NCI-H524 (cell line): ENCODE measurements at regions not wholly inside any gene's neighbourhood (a gene's known extent, or its start where the extent isn't known, plus 50 kb on each side); places are given as distances from the start of the nearest gene placed in this dataset.
"Not testable (repeated sequence)": the region's sequence is repeated elsewhere in the genome, so short reads cannot be mapped to it uniquely, and the experiment has no call there.

Experiments used
- DNase-seq, 2 experiments: peaks; one replicate each; lab custom pipeline; 2025; lab: John Stamatoyannopoulos, UW

DNA sequence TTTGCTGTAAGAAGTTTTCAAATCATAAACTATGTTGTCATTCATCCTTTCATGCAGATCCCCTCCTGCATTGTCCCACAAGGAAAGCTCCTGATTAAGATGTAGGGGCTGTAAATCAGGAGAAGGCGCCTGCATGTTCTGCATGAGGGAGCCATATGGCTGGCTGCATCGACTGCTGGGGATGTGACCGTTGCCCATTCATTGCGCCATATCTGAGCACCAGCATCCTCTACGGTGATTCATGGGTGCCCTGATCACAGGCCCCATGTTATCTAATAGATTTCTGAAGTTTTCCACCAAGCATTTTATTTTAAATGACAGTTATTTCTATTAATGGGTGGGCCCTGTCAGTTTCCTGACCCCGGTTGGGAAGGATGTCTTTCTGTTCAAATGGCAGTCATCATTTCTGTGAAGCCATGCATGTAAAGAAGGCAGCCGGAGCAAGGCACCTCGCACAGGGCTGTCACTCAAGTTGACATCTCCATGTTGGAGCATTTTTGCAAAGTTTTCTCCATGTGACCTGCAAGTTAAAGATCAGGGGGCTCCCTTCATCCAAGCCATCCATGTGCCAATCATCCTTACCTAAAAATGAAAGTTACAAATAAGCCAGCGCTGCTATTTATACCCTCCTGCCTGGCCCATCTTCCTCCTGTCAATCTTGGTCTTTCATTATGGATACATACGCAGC is 128.8 kb downstream of the TEX36 start:
- no peak for DNase-seq

DNA sequence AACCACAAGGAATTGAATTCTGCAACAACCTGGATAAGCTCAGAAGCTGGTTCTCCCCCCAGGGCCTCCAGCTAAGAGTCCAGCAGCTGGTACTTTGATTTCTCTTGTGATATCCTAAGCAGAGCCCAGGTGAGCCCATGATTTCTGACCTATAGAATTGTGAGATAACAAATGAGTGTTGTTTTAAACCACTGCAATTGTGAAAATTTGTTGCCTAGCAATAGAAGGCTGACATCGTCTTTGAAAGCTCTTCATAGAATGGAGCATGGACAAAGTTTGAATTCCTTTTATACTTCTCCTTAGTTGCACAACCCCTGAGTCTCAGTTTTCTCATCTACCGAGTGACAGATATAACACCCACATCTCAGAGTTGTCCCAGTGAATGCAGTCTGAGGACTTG is 129.9 kb downstream of the TEX36 start:
- no peak for DNase-seq

DNA sequence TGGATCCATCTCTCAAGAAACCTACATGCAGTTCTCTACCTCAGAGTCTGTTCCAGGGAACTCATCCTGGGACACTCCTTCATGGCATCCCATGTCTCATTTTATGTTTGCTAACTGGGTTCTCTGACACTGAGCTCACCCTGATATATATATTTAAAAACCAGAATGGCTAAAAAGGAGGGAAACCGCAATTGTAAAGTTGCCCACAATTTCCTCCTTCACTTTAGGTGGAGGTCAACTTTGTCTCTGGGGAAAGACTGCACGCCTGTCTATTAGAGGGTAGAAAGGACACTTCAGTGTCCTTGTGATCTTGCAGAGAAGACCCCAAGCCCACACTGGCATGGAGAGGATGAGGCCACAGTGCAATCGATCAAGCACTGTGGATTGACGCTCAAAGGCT is 131.7 kb downstream of the TEX36 start:
- DNase-seq, result no peak

DNA sequence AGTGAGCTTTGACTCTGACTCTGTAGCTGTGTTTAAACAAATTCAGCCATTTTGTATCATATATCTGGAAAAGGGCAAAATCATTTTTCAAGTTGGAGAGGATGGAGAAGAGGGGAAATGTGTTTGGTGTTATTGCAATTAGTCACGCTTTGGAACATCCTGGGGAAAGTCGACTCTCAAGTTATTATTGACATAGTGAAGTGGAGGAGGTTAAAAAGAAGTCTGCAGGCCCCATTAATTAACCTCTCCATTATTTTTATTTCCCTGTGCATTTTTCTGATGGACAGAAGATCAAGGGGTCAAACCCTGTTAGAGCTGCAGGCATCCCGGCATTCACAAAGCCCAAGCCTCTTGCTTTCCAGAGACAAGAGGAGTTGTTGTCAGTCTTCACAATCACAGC is 132.6 kb downstream of the TEX36 start:
- no peak for DNase-seq

DNA sequence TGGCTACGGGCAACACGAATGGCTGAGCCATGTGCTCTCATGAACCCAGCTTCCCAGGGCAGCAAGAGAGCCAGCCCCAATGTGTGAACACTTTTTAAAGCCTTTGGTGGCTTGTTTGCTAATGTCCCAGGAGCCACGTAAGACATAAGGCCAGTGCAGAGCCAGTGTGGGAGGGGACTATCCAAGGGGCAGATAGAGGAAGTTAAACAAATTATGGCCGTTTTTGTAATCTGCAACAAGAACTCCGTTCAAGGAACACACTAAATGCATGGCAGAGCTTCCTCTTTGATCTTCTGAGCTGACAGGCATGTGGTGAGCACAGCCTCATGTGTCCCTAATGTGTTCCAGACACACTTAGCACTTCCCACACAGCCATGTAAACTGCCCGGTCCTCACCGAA is 133.3 kb downstream of the TEX36 start:
- no peak for DNase-seq

DNA sequence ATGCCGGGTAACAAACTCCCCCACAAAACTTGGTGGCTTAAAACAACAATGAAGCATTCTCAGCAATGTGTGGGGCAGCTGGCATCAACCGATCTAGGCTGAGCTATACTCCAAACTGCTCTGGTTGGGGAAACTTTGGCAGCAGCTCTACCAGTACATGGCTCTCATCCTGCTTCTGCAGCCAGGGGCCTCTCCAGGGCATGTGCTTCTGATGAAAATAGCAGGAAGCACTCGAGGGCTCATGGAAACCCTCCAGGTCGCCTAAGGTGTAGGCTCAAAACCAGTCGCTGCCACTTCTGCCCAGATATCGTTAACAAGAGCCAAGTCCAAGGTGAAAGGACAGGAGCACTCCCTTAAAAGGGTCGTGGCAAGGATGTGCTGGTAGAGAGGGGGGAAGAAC is 134.1 kb downstream of the TEX36 start:
- DNase-seq, result no peak

DNA sequence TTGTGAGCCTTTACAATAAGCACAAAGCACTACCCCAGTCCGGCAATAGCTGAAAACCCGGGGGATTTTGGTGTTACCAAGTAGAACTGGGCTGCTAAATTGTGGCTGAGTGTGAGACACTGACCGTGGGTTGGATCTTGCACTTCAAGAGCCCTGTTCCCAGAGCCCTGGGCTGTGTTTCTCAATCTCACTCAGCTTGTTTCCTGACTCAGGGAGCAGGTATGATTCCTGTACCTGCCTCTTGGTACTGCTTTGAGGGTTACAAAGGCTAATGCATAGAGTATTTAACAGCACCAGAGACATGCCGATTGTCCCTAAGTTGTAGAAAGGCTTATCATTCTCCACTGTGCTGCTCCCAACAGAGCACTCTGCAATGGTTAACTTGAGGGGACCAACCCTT is 134.6 kb downstream of the TEX36 start:
- DNase-seq, result no peak

DNA sequence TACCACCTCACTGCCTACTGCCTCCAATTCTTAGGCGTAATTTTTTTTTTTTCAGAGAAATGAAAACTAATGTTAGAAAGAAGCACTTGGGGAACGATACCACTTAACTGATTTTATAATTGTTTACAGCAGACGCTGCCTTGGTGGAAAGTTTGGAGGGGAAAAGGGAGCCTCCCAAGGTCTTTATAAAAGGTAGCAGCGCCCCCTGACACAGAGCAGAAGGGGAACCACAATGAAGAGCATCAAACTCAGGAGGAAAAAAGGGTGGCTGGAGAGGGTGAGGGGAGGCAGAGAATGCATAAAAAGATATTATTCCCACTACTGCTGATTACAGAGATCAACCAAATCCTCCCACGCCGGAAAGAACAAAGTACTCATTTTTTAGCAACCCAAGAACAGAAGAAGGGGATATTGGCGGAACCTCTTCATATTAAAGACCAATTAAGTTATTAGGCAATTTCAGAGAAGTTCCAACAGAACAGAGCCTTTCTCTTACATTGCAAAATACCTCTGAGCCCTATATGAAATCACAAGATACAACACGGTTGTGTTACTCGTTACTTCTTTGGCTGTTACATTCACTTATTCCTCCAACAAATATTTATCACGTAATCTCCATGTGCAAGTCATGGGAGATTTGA is 135.8 kb downstream of the TEX36 start:
- no peak for DNase-seq

DNA sequence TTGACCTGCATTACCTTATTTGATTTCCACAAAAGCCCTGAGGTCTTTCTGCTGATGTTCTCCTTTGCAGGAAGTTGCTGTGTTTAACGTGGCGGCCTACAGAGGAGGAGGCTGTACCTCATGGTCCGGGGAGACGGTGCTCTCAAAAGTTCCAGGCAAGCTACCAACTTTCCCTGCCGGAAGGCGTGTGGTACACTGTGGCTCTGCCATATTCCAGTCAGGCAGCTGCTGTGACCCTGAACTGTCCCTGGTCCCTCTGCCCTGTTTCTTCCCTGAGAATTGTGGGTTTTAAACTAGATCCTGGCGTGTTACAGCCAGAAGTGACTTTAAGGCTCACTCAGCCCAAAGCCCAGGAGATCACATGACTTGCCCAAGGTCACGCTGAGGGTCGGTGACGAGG is 139.2 kb downstream of the TEX36 start:
- DNase-seq, result no peak

DNA sequence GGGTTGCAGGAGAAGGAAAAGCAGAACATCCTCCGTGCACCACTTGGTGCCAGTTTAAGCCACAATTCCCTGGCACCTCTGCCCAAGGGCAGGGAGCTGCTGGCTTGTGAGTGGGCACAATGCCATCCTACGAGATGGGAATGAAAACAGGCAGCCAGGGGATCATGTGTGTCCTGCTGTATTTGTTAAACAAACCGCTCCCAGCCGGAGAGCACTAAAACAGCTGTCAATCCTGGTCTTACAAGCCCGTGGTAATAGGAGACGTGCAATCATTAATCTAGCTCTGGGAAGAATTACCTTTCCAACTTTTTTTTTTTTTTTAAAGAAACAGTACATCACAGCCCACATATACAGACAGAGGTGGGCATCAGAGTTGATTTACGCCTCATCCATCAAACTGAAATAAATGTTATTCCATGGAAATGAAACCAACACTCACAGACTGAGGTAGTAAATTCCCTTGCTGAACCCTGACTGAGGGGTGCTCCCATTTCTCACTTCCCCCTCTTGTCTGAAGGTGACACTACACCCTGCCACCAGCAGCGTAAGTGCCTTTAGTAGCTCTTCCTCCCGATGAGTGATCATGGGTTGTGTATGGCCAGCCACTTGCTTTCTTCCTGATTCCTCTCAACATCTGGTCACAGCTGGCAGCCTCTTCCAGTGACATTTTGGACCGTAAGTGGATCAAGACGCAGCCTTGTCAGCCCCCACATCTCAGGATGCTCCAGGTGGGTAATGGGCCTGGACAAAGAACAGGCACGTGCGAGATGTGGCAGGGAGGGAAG is 143.8 kb downstream of the TEX36 start:
- DNase-seq, result peak; percentile 41 to 80

DNA sequence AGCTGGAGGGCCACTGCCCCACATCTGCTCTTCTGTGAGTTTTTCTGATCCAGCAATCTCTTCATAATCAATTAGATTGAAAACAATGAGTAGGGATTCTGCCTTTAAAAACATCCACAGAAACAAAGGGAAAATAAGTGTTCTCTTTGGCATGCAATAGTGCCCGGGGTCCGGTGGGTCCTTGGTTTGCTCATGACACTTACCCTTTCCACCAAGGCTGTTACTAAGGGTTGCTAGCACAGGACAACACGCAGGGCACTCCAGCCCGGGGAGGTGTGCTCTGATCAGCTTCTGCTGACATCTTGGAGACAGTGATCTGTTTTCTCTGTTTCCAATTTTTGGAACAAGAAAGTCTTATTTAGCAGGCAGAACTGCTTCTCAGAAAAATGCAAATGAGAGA is 146.7 kb downstream of the TEX36 start:
- no peak for DNase-seq

DNA sequence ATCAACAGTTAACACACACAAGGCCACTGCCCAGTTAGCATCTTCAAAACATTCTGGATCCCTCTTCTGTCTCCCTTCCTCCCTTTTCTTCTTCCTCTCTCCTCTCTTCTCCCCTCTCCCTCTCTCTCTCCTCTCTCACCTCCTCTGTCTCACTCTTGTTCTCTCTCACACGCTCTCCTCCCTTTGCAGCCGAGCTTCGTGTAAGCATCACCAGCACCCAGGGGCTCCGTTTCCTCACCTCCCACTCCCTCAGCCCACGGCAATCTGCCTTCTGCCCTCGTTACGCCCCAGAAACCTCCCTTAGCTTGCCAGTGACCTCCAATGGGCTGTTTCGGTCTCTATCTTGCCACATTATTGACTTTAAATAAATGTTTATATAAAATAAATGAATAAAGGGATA is 147.4 kb downstream of the TEX36 start:
- no peak for DNase-seq

DNA sequence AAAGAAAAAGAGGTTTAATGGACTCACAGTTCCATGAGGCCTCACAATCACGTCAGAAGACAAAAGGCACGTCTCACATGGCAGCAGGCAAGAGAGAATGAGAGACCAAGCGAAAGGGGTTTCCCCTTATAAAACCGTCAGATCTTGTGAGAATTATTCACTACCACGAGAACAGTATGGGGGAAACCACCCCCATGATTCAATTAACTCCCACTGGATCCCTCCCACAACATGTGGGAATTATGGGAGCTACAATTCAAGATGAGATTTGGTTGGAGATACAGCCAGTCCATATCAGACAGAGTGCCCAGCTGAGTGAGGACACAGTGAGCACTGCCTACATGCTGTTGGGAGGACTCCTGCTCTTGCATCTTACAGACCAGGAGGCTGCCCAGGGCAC is 148.4 kb downstream of the TEX36 start:
- no peak for DNase-seq

DNA sequence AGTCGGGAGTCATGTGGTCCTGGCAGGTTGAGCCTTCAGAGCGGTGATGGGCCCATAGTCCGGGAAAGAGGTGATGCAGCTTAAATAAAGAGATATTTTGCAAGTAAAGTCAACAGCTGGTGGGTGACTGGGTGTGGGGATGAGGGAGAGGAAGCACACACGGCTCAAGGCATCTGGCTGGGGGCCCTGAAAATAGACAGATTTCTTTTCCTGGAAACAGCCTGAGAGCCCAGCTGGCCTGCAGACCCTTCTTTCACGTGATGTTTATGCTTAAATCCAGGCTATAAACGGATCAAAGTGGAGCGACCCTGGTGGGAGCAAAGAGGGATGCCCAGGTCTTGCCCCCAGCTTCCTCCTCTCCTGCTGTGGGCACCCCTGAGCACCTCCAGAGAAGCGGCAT is 149.1 kb downstream of the TEX36 start:
- DNase-seq, result peak; percentile 43 to 75

DNA sequence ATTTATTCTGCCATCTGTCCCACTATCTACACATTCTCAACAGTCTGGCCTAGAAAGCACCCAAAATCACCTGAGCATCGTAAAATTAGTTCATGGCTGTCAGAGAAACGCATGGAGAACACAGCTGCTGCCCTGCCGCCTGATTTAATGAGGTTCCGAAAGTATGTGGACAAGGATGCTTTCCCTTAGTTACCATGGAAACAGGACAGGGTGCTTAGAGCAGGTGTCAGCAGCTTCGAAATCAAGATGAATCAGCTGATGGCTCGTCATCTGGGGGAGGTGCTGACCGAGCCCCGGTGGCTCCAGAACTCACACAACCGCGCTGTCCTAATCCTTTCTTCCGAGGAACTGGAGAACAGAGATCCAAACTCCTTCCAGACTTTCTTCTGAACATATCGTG is 151.5 kb downstream of the TEX36 start:
- peak; percentile 67 to 85 for DNase-seq

DNA sequence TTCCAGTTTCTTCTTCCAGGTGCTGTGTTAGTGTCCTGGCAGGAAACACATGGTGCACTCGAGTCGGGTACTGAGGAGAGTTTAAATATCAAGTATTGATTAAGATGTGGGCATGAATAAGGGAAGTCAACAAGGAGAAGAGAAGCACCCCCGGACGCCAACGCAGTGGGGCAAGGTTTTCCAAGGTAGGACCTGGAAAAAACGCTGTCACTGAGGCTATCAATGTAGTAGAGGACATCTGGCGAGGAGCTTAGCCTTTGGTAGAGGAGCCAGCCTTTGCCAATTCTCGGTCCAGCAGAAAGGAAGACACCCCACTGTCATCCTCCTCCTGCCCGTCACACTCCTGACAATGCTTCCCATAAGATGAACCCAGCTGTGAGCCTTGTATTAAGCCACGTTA is 159.6 kb downstream of the TEX36 start:
- no peak for DNase-seq

DNA sequence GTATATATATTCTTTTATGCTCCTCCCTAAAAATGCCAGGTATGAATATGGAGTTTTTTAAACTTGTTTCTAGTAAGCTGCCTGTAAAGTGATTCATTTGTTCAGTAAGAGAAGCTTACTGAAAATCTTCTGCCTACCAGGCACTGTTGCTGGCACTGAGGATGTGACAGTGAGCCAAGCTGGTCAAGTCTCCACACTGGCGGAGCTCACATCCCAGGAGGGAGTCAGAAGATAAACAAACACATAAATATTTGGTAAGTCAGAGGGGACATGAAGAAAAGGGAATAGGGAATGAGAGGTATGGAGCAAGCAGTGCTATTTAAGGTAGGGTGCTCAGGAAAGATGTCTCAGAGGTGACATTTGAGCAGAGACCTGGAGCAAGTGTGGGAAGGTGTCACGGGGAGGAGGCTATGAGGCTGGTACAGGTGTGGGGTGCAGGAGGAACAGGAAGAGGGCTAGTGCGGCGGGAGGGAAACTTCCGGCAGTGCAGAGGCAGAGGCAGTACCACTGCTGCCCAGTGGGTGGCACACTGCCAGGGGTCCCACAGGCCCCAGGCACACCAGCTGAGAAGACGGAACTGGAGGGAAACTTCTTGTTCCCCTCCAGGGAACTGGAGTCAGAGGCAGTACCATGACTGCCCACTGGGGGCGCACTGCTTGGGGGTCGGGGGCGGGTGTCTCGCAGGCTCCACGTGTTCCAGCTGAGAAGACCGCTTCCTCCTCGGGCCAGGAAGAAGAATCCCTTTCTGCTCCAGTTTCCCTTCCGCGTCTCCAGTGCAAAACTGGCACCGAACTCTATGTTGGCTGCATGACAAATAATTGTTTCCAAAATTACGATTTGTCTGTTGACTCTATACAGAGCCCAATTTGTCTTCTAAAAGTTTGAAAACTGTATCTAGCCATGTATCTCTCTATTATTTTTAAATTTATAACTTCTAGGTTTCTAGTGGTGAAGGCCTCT is 161.0 kb downstream of the TEX36 start:
- DNase-seq, result peak in 1 of 2 experiments; percentile 0

DNA sequence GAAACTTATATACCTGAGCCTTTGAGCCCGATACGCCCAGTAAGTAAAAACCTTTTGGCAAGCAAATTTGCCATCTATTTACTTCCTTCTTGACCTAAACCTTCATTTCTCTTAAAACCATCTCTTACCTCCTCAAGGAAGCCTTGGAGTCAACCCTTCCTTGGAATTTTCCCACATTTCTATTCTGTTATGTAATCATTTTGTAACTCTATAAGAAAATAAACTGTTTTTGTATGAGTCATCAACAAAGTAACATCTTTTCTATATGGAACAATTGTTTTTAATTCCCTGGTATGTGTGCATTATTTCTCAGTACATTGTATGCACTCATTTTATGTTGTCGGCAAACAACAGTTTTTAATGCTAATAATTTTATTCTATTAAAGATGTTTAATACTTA is 162.0 kb downstream of the TEX36 start:
- no peak for DNase-seq

DNA sequence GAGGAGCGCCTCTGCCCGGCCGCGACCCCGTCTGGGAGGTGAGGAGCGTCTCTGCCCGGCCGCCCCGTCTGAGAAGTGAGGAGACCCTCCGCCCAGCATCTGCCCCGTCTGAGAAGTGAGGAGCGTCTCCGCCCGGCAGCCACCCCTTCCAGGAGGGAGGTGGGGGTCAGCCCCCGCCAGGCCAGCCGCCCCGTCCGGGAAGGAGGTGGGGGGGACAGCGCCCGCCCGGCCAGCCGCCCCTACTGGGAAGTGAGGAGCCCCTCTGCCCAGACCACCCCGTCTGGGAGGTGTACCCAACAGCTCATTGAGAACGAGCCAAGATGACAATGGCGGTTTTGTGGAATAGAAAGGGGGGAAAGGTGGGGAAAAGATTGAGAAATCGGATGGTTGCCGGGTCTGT is 164.6 kb downstream of the TEX36 start:
- not testable (repeated sequence) for DNase-seq

DNA sequence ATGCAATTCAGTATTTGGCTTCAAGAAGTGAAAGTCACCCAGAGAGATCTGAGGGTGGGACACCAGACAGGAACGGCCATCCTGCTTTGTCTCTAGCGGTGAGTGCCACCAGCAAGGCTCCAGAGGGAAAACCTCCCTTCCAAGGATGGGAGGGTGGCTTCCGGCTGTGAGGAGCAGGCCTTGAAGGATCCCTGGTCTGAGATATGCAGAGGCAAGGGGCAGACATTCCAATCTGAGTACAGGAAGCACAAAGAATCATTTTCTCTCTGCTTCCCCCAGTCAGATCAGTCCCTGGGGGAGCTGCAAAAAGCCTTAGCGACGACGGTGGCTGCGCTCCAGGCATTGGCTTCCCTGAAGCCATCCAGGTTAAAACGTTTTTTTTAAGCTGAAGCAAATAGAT is 167.4 kb downstream of the TEX36 start:
- DNase-seq, result no peak

DNA sequence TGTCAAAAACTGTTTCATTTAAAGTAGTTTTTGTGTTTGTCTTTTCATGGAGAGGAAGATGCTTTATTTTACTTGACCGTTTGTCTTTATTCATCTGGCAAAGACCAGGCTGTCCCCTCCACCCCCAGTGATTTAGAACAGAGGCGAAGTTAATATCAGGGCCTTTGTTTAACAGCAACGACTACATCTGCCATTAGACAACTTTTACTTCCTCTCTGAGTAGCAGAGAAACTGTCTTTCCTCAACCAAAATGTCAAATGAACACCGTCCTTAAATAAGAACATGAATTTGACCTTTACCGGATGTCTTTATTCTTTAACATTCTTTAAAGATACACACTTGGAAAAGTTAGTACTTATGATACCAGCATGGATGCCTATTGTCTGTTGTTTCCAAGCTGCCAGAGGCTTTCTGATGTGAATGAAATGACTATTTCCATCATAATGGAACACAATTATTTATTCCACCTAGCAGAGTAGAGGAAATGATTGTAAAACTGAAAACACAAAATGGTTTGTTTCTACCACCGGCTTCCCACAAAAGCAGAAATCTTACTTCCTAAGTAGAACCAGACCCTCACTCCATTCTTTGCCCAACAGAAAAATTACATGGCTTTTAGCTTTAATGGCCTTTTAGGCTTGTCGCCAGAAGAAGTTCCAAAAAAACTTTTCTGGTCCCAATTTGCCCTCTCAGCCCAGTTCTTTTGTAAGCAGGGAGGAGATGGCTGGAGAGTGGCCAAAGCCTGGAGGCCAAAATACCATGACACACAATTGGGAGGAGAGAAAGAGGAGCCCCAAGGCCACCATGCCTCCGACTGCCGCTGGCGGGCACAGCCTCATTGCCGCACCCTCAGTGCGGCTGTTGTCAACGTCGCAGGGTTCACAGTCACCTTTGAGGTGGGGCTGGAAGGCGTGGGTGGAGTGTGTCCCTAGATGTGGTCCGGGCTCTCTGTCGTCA is 168.5 kb downstream of the TEX36 start:
- no peak for DNase-seq
